Pancreas (tissue), 10 donors: ENCODE measurements at regions not wholly inside any gene's neighbourhood (a gene's known extent, or its start where the extent isn't known, plus 50 kb on each side); places are given as distances from the start of the nearest gene placed in this dataset.

Experiments used
- ATAC-seq, 4 donors: fragments of 200-7000 bp; cut with Tn5 transposase; one replicate each; pipeline versions ENCODE4 v1.8.0 to v1.9.1; 2020; ENCODE audit warnings: mild to moderate bottlenecking in 4 of 4, moderate library complexity in 4 of 4
- DNase-seq, 6 donors: peaks; one replicate each; pipeline ENCODE4 v3.0.0-alpha.2; 2020
- FAIRE-seq: peaks from 2 replicates; lab custom pipeline; 2012; peaks lifted over from hg19 to GRCh38; lab: Jason Lieb, UNC
- H3K27ac ChIP-seq, 4 donors: fragments of 200-600 bp; sonication (generic); 1 replicate in 3 of 4; 2 replicates in 1 of 4; pipeline versions ENCODE4 v1.5.0 to v1.8.0; 2020
- H3K27me3 ChIP-seq, 4 donors: fragments of 200-600 bp; one replicate each; pipeline ENCODE4 v1.8.0; 2021
- H3K36me3 ChIP-seq, 3 donors: fragments of 200-600 bp; sonication (generic) in 1 of 3; one replicate each; pipeline versions ENCODE4 v1.5.0 to v1.8.0; 2020 to 2021
- H3K4me1 ChIP-seq, 3 donors: fragments of 200-600 bp; one replicate each; pipeline ENCODE4 v1.8.0; 2021
- H3K4me3 ChIP-seq, 4 donors: fragments of 200-600 bp; sonication (generic) in 2 of 4; one replicate each; pipeline versions ENCODE4 v1.5.0 to v1.8.0; 2020 to 2021
- H3K9me3 ChIP-seq, 4 donors: fragments of 200-600 bp; one replicate each; pipeline ENCODE4 v1.8.0; 2021
- WGBS, 2 donors: extraction: QIAGEN DNeasy Blood & Tissue Kit; methylation state at CpG; one replicate each; pipeline ENCODE4 v1.1.7; 2013; 5-methylcytosine and 5-hydroxymethylcytosine counted together
- intact Hi-C, 3 donors: fragments of 100-400 bp; cut with DNase I; formaldehyde crosslinking; loops; one replicate each; pipeline versions ENCODE4 v1.11.1 to v1.14.2; 2022
- TF ChIP-seq, protein P1 (sequence below), 4 donors: fragments of 200-600 bp; sonication (generic) in 3 of 4; IDR thresholded peaks; one replicate each; pipeline versions ENCODE4 v1.5.0 to v1.8.0; 2021; ENCODE audit warnings: antibody characterized with exemption in 4 of 4
- donor health status: healthy with polysubstance abuse.
- donor health status: DM: no; HTN: no; CAD: no; lungs with moderate emphysema.
- donor health status: DM: no; HTN: no; CAD: no.
- donor health status: control.
- donor health status: control.
- donor health status: Bipolar disorder and iron deficiency.
- donor health status: DM: yes; HTN: yes; CAD: no.
- donor health status: DM: no; HTN: no; CAD: no.
- donor health status: DM: no; HTN: no; CAD: no.
- donor health status: DM: yes; HTN: yes; CAD: no.

DNA sequence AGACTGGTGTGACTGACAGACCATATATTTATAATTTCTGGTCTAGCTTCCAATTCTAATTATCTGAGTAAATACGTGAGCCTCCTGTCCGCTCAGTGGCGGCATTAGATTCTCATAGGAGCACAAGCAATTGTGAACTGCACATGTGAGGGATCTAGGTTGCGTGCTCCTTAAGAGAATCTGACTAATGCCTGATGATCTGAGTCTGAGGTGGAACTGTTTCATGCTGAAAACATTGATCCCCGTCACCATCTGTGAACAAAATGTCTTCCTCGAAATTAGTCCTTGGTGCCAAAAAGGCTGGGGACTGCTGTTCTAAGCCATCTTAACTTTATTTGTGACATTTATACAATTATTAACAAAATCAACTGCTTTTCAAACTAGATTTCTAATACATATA, 164.7 kb upstream of the MEOX2 start:
- no peaks in the 10 kb centered on the region for H3K36me3 ChIP-seq
- no peaks in the 10 kb centered on the region for H3K4me1 ChIP-seq
- TF ChIP-seq, protein P1, sequence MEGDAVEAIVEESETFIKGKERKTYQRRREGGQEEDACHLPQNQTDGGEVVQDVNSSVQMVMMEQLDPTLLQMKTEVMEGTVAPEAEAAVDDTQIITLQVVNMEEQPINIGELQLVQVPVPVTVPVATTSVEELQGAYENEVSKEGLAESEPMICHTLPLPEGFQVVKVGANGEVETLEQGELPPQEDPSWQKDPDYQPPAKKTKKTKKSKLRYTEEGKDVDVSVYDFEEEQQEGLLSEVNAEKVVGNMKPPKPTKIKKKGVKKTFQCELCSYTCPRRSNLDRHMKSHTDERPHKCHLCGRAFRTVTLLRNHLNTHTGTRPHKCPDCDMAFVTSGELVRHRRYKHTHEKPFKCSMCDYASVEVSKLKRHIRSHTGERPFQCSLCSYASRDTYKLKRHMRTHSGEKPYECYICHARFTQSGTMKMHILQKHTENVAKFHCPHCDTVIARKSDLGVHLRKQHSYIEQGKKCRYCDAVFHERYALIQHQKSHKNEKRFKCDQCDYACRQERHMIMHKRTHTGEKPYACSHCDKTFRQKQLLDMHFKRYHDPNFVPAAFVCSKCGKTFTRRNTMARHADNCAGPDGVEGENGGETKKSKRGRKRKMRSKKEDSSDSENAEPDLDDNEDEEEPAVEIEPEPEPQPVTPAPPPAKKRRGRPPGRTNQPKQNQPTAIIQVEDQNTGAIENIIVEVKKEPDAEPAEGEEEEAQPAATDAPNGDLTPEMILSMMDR (IDR thresholded peaks at IDR 0.05): no peak
- no peak for DNase-seq
- no peak for FAIRE-seq
- no peaks in the 10 kb centered on the region for H3K27me3 ChIP-seq
- intact Hi-C loops: no loop called here
- 55 to 65% methylated on average over 6 of the region's 6 CpGs for WGBS, 2 donors
- no peaks in the 10 kb centered on the region for H3K9me3 ChIP-seq
- H3K27ac ChIP-seq: no peak overlapping the region
- H3K4me3 ChIP-seq: no peak overlapping the region
- no peak for ATAC-seq

DNA sequence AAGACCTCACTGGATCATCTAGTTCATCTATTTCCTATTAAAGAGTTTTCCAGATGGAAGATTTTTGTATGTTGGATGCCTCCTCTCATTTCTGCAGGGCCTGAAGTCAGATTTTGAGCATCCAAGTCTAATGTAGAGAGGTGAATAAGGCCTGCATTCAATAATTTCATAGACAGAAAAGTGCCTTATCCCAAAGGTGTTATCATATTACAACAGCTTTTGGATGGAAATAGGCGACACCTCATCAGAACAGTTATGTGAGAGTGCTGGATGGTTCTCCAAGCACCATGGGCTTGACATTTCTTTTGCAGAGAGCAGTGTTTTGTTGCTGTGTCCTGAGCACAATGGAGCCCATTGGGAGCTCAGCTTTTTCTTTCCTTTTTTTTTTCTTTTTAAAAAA, 162.4 kb upstream of the MEOX2 start:
- WGBS, 2 donors: 69 to 95% methylated on average over 1 of the region's 1 CpG
- FAIRE-seq (no peak), ATAC-seq (no peak), DNase-seq (no peak)
- TF ChIP-seq, protein P1 (IDR thresholded peaks at IDR 0.05): no peak
- Histone ChIP-seq H3K27ac (no peak overlapping the region), H3K4me3 (no peak overlapping the region), H3K9me3 (no peaks in the 10 kb centered on the region), H3K27me3 (no peaks in the 10 kb centered on the region), H3K36me3 (no peaks in the 10 kb centered on the region), H3K4me1 (no peaks in the 10 kb centered on the region)
- intact Hi-C loops: no loop called here

DNA sequence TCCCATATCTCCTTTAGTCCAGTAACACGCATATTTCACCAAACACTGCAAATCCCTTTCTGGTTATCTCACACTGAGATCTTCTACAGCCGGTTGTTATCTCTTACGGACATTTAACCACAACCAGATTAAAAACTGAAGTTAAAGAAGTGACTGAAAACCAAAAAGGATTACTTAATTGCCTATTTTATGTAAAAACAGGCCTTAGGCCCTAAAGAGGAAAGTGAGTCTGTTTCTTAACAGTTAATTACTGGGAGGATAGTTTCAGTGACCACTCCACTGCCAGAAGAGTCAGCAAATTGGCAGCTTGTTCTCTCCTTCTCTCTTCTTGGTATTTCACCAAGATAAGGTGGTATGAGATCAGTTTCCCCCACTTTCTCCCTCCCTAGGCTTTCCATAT, 161.9 kb upstream of the MEOX2 start:
- ATAC-seq (no peak), DNase-seq (no peak), FAIRE-seq (no peak)
- Histone ChIP-seq H3K27me3 (no peaks in the 10 kb centered on the region), H3K27ac (no peak overlapping the region), H3K36me3 (no peaks in the 10 kb centered on the region), H3K4me1 (no peaks in the 10 kb centered on the region), H3K9me3 (no peaks in the 10 kb centered on the region), H3K4me3 (no peak overlapping the region)
- TF ChIP-seq, protein P1 (IDR thresholded peaks at IDR 0.05): no peak
- intact Hi-C loops: no loop called here
- WGBS, 2 donors: 36 to 40% methylated on average over 3 of the region's 3 CpGs

DNA sequence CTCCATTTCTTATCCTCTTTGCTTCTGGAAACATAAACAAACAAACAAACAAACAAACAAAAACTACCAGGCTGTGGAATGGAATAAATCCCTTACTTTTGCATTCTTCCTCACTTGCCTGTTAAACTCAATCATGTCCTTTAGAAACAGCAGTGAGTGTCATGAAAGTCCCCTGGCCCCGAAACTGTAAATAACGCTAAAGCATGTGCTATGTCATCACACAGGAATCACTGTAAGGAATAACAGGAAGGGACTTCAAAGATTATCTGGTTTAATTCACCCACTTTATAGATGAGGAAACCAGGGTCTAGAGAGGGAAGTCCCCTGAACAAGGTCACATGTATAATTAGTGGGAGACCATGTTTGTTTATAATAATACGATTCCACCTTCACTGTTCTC, 159.4 kb upstream of the MEOX2 start:
- Histone ChIP-seq H3K27me3 (no peaks in the 10 kb centered on the region), H3K9me3 (no peaks in the 10 kb centered on the region), H3K27ac (no peak overlapping the region), H3K4me3 (no peak overlapping the region), H3K4me1 (no peaks in the 10 kb centered on the region), H3K36me3 (no peaks in the 10 kb centered on the region)
- WGBS, 2 donors: 75 to 89% methylated on average over 3 of the region's 3 CpGs
- TF ChIP-seq, protein P1 (IDR thresholded peaks at IDR 0.05): no peak
- DNase-seq: no peak
- ATAC-seq: no peak
- intact Hi-C loops: no loop called here
- no peak for FAIRE-seq

DNA sequence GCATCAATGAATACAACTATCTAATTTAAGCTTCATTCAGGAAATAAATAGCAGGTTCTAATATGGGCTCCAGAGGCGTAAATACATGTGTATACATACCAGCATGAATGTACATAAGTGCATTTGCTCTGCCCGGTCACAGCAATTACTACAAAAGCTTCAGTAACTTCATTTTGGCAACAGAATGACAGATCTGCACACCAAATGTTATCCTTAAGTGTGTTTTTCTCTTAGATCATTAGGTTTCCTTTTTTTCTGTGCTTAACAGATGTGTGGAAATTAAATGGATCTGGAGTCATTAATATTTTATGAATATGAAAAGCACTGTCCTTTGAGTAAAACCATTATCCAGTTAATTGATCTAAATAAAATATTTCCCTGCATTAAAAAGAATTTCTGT, 159.0 kb upstream of the MEOX2 start:
- TF ChIP-seq, protein P1 (IDR thresholded peaks at IDR 0.05): no peak
- Histone ChIP-seq H3K9me3 (no peaks in the 10 kb centered on the region), H3K4me3 (no peak overlapping the region), H3K4me1 (no peaks in the 10 kb centered on the region), H3K36me3 (no peaks in the 10 kb centered on the region), H3K27me3 (no peaks in the 10 kb centered on the region), H3K27ac (no peak overlapping the region)
- no peak for DNase-seq
- no peak for ATAC-seq
- intact Hi-C loops: no loop called here
- 50 to 67% methylated on average over 2 of the region's 2 CpGs for WGBS, 2 donors
- no peak for FAIRE-seq
